CD4-positive, alpha-beta memory T cell (primary cell): ENCODE measurements at regions not wholly inside any gene's neighbourhood (a gene's known extent, or its start where the extent isn't known, plus 50 kb on each side); places are given as distances from the start of the nearest gene placed in this dataset.

Experiments used
- CTCF ChIA-PET: fragments of 350-600 bp; sonication (Branson Sonifier 250); formaldehyde crosslinking; loops from one replicate; lab custom pipeline; 2021; ENCODE audit warnings: inconsistent platforms; ENCODE audit not compliant: partially characterized antibody; lab: Charles Lee
- POLR2A ChIA-PET: fragments of 350-600 bp; sonication (Branson Sonifier 250); formaldehyde crosslinking; loops from one replicate; lab custom pipeline; 2021; ENCODE audit not compliant: partially characterized antibody; lab: Charles Lee
- DNase-seq, 5 donors: peaks; one replicate each; pipeline versions ENCODE4 v3.0.0 to v3.0.0-alpha.2; 2020 to 2022; ENCODE audit warnings: mixed read lengths in 1 of 5
- H3K27ac ChIP-seq: one replicate; pipeline ENCODE4 v1.7.0; 2013; ENCODE audit warnings: low read depth, low read length
- H3K27me3 ChIP-seq: 2 replicates; pipeline ENCODE4 v1.7.0; 2013; ENCODE audit warnings: mild to moderate bottlenecking, low read length, moderate library complexity; ENCODE audit not compliant: insufficient read depth
- H3K36me3 ChIP-seq: 2 replicates; pipeline ENCODE4 v1.7.0; 2013; ENCODE audit warnings: mild to moderate bottlenecking, low read length, moderate library complexity; ENCODE audit not compliant: insufficient read depth
- H3K4me1 ChIP-seq: 2 replicates; pipeline ENCODE4 v1.7.0; 2013; ENCODE audit warnings: mild to moderate bottlenecking, low read length, moderate library complexity; ENCODE audit not compliant: insufficient read depth
- H3K4me3 ChIP-seq, 2 donors: one replicate each; pipeline ENCODE4 v1.7.0; 2013; ENCODE audit warnings: low read length in 2 of 2, mild to moderate bottlenecking in 1 of 2
- H3K9me3 ChIP-seq, 2 donors: one replicate each; pipeline ENCODE4 v1.7.0; 2013; ENCODE audit warnings: low read length in 2 of 2, control low read depth in 1 of 2; ENCODE audit not compliant: control insufficient read depth in 1 of 2
- H3K27ac Mint-ChIP-seq, 7 donors: one replicate each; pipeline ENCODE4 v1.8.0; 2020 to 2021; ENCODE audit warnings: mixed read lengths in 7 of 7, mild to moderate bottlenecking in 6 of 7, inconsistent platforms in 3 of 7, moderate library complexity in 3 of 7
- H3K27me3 Mint-ChIP-seq, 2 donors: one replicate each; pipeline ENCODE4 v1.8.0; 2020 to 2021; ENCODE audit warnings: mixed read lengths in 2 of 2
- H3K36me3 Mint-ChIP-seq, 2 donors: one replicate each; pipeline ENCODE4 v1.8.0; 2020 to 2021; ENCODE audit warnings: mixed read lengths in 2 of 2, inconsistent platforms in 1 of 2, mild to moderate bottlenecking in 1 of 2
- H3K4me1 Mint-ChIP-seq, 4 donors: one replicate each; pipeline ENCODE4 v1.8.0; 2020 to 2021; ENCODE audit warnings: mixed read lengths in 4 of 4, mild to moderate bottlenecking in 1 of 4
- H3K4me3 Mint-ChIP-seq, 8 donors: one replicate each; pipeline ENCODE4 v1.8.0; 2020 to 2021; ENCODE audit warnings: mixed read lengths in 8 of 8, mild to moderate bottlenecking in 7 of 8, moderate library complexity in 6 of 8, inconsistent platforms in 3 of 8
- H3K9me3 Mint-ChIP-seq, 8 donors: one replicate each; pipeline ENCODE4 v1.8.0; 2020 to 2021; ENCODE audit warnings: mixed read lengths in 8 of 8, mild to moderate bottlenecking in 5 of 8, inconsistent platforms in 3 of 8, moderate library complexity in 1 of 8
- intact Hi-C: fragments of 100-400 bp; cut with micrococcal nuclease; formaldehyde crosslinking; loops from one replicate; pipeline ENCODE4 v1.15.1; 2023

- peaks cover 0 to 1% of the 10 kb centered on the region in 2 donors for H3K27me3 Mint-ChIP-seq
- H3K27ac Mint-ChIP-seq = no peak overlapping the region
- Histone ChIP-seq H3K27ac (no peak overlapping the region), H3K4me3 (no peak overlapping the region), H3K36me3 (no peaks in the 10 kb centered on the region), H3K9me3 (no peaks in the 10 kb centered on the region), H3K4me1 (peaks cover 15% of the 10 kb centered on the region), H3K27me3 (no peaks in the 10 kb centered on the region)
- H3K36me3 Mint-ChIP-seq = no peaks in the 10 kb centered on the region
- intact Hi-C loops = no loop called here
- DNase-seq = no peak
- ChIA-PET CTCF (no interaction called here), POLR2A (no interaction called here)
- H3K4me3 Mint-ChIP-seq = no peak overlapping the region
- no peaks in the 10 kb centered on the region for H3K9me3 Mint-ChIP-seq
- peaks cover 6 to 21% (median 15%) of the 10 kb centered on the region in 4 donors for H3K4me1 Mint-ChIP-seq
Measured at GRCh38 chr4:71201817-71202576, 136.8 kb upstream of the SLC4A4 start.

- CTCF ChIA-PET = no interaction called here
Measured at GRCh38 chr4:71202705-71203104, 136.1 kb upstream of the SLC4A4 start.

GRCh38 chr4:71204056-71204455 lies 134.8 kb upstream of the SLC4A4 start:
- no peak for DNase-seq
- Mint-ChIP-seq H3K27me3 (peaks cover 0 to 1% of the 10 kb centered on the region in 2 donors), H3K4me1 (peaks cover under 1 to 12% (median 6%) of the 10 kb centered on the region in 4 donors), H3K4me3 (no peak overlapping the region), H3K9me3 (no peaks in the 10 kb centered on the region), H3K36me3 (no peaks in the 10 kb centered on the region), H3K27ac (no peak overlapping the region)
- Histone ChIP-seq H3K4me3 (no peak overlapping the region), H3K27me3 (no peaks in the 10 kb centered on the region), H3K36me3 (no peaks in the 10 kb centered on the region), H3K4me1 (peaks cover 10% of the 10 kb centered on the region), H3K9me3 (no peaks in the 10 kb centered on the region), H3K27ac (no peak overlapping the region)
- CTCF ChIA-PET = no interaction called here
- POLR2A ChIA-PET = no interaction called here
- intact Hi-C loops = no loop called here

More at GRCh38 chr4:71202705-71203104, 136.1 kb upstream of the SLC4A4 start:
- Mint-ChIP-seq H3K9me3 (no peaks in the 10 kb centered on the region), H3K27ac (no peak overlapping the region), H3K36me3 (no peaks in the 10 kb centered on the region), H3K4me3 (no peak overlapping the region), H3K27me3 (peaks cover 0 to 1% of the 10 kb centered on the region in 2 donors), H3K4me1 (peaks cover 6 to 21% (median 15%) of the 10 kb centered on the region in 4 donors)
- Histone ChIP-seq H3K4me1 (peaks cover 15% of the 10 kb centered on the region), H3K36me3 (no peaks in the 10 kb centered on the region), H3K27me3 (no peaks in the 10 kb centered on the region), H3K4me3 (no peak overlapping the region), H3K27ac (no peak overlapping the region), H3K9me3 (no peaks in the 10 kb centered on the region)
- no peak for DNase-seq
- POLR2A ChIA-PET = no interaction called here
- intact Hi-C loops = no loop called here

DNA sequence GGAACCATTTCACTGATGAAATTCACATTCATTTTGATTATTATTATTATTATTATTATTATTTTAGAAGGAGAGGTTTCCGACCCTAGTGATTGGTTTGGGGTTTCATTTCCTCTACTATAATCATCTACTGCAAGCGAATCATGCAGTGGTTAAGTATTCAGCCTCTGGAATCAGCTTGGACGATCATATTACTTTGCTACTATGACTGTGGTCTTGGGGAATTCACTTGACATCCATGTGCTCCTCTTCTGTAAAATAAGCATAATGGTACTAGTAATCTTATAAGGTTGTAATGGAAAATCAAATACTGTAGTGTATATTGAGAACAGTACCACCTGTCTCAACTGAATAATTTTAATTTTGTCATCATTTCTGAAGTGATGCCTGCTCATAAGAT lies 132.1 kb upstream of the SLC4A4 start:
- no peaks in the 10 kb centered on the region for H3K27me3 ChIP-seq
- DNase-seq = no peak
- Mint-ChIP-seq H3K4me1 (no peaks in the 10 kb centered on the region), H3K36me3 (no peaks in the 10 kb centered on the region), H3K9me3 (no peaks in the 10 kb centered on the region), H3K4me3 (no peak overlapping the region), H3K27ac (no peak overlapping the region), H3K27me3 (peaks cover 0 to 1% of the 10 kb centered on the region in 2 donors)
- H3K4me1 ChIP-seq = no peaks in the 10 kb centered on the region
- intact Hi-C loops = no loop called here
- no peak overlapping the region for H3K27ac ChIP-seq
- CTCF ChIA-PET = no interaction called here
- H3K4me3 ChIP-seq = no peak overlapping the region
- H3K36me3 ChIP-seq = no peaks in the 10 kb centered on the region
- H3K9me3 ChIP-seq = no peaks in the 10 kb centered on the region
- POLR2A ChIA-PET = no interaction called here

DNA sequence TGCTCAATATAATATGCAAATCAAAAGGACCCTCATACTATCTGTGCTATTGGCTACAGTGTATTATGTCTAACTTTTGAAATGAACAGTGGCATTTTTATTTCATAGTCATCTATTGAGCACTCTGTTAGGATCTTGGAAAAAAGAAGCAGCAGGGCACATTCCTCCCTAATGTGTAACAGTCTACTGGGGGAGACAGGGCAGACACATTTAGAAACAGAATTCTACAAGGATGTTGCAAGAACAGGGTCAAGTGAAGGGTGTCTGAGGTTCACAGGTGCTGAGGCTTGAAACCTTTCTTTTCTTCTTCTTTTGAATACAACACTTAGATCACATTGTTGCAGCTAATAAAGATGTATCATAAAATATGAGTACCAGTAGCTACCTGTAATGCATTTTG lies 129.7 kb upstream of the SLC4A4 start:
- Histone ChIP-seq H3K4me1 (no peaks in the 10 kb centered on the region), H3K36me3 (no peaks in the 10 kb centered on the region), H3K9me3 (no peaks in the 10 kb centered on the region), H3K4me3 (no peak overlapping the region), H3K27me3 (no peaks in the 10 kb centered on the region), H3K27ac (no peak overlapping the region)
- Mint-ChIP-seq H3K9me3 (peaks cover 0 to 3% (median 0%) of the 10 kb centered on the region in 8 donors), H3K27ac (no peak overlapping the region), H3K27me3 (peaks cover 0 to 3% of the 10 kb centered on the region in 2 donors), H3K4me3 (no peak overlapping the region), H3K36me3 (no peaks in the 10 kb centered on the region), H3K4me1 (no peaks in the 10 kb centered on the region)
- POLR2A ChIA-PET = no interaction called here
- CTCF ChIA-PET = no interaction called here
- no peak for DNase-seq
- intact Hi-C loops = no loop called here

DNA sequence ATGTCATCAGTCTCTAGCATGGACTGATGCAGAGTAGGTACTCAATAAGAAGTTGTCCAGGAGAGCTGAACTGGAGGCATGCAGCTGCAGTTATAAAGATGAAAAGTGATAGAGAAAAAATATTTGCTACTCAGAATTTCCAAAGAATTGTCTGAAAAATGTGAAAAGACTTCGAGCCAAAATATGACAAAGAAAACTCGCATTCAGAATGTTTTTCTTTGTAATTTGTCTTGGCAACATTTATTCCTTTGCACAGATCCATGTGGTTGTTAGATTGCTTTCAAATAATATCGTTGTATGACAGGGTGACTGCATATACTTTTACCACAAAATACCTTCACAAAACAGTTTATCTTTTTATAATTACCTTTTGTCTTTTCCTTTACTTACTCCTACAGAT lies 128.0 kb upstream of the SLC4A4 start:
- H3K4me3 Mint-ChIP-seq = no peak overlapping the region
- intact Hi-C loops = no loop called here
- ChIA-PET POLR2A (interaction anchor here (1.0 kb wide), 1 partner anchor 8 kb away, joined by 3 read pairs; no protein-coding TSS in a partner anchor), CTCF (no interaction called here)
- Histone ChIP-seq H3K9me3 (no peaks in the 10 kb centered on the region), H3K4me3 (no peak overlapping the region), H3K27ac (no peak overlapping the region), H3K27me3 (no peaks in the 10 kb centered on the region), H3K4me1 (no peaks in the 10 kb centered on the region), H3K36me3 (no peaks in the 10 kb centered on the region)
- no peak for DNase-seq
- no peaks in the 10 kb centered on the region for H3K4me1 Mint-ChIP-seq
- peaks cover 1 to 5% of the 10 kb centered on the region in 2 donors for H3K27me3 Mint-ChIP-seq
- peaks cover 0 to 3% (median 0%) of the 10 kb centered on the region in 8 donors for H3K9me3 Mint-ChIP-seq
- H3K36me3 Mint-ChIP-seq = no peaks in the 10 kb centered on the region
- no peak overlapping the region for H3K27ac Mint-ChIP-seq

- H3K4me1 Mint-ChIP-seq = no peaks in the 10 kb centered on the region
- CTCF ChIA-PET = no interaction called here
Measured at GRCh38 chr4:71211748-71212147, 127.1 kb upstream of the SLC4A4 start.

More at GRCh38 chr4:71211748-71212147, 127.1 kb upstream of the SLC4A4 start:
- no peak for DNase-seq
- H3K27me3 Mint-ChIP-seq = peaks cover 5 to 6% of the 10 kb centered on the region in 2 donors
- peaks cover 0 to 3% (median 0%) of the 10 kb centered on the region in 8 donors for H3K9me3 Mint-ChIP-seq
- H3K4me3 ChIP-seq = no peak overlapping the region
- H3K9me3 ChIP-seq = no peaks in the 10 kb centered on the region
- no peaks in the 10 kb centered on the region for H3K36me3 ChIP-seq
- no peaks in the 10 kb centered on the region for H3K27me3 ChIP-seq
- H3K36me3 Mint-ChIP-seq = no peaks in the 10 kb centered on the region
- no peaks in the 10 kb centered on the region for H3K4me1 ChIP-seq
- POLR2A ChIA-PET = no interaction called here
- intact Hi-C loops = no loop called here
- no peak overlapping the region for H3K27ac Mint-ChIP-seq
- H3K27ac ChIP-seq = no peak overlapping the region
- H3K4me3 Mint-ChIP-seq = no peak overlapping the region
